MM.1S (cell line): ENCODE measurements at regions not wholly inside any gene's neighbourhood (a gene's known extent, or its start where the extent isn't known, plus 50 kb on each side); places are given as distances from the start of the nearest gene placed in this dataset.

ENCODE experiments used
- DNase-seq: peaks from one replicate; pipeline ENCODE4 v3.0.0-alpha.2; 2015
- H2AFZ ChIP-seq: fragments of 300-600 bp; sonication (generic); 2 replicates; pipeline ENCODE4 v1.6.0; 2016; ENCODE audit warnings: antibody characterized with exemption, low read length
- H3F3A ChIP-seq: fragments of 300-600 bp; sonication (generic); 2 replicates; pipeline ENCODE4 v1.6.1; 2016; ENCODE audit warnings: mild to moderate bottlenecking, antibody characterized with exemption, low read length, moderate library complexity, mixed read lengths; ENCODE audit not compliant: insufficient read depth
- H3K27ac ChIP-seq: fragments of 300-600 bp; sonication (generic); 2 replicates; pipeline ENCODE4 v1.5.1; 2016; ENCODE audit warnings: mild to moderate bottlenecking, low read length
- H3K27me3 ChIP-seq: fragments of 300-600 bp; sonication (generic); replicated peaks from 2 replicates; pipeline ENCODE4 v1.6.0; 2016; ENCODE audit warnings: low read length; ENCODE audit not compliant: insufficient read depth
- H3K36me3 ChIP-seq: fragments of 300-600 bp; sonication (generic); replicated peaks from 2 replicates; pipeline ENCODE4 v1.6.1; 2016; ENCODE audit warnings: mild to moderate bottlenecking, low read length, mixed read lengths; ENCODE audit not compliant: insufficient read depth
- H3K4me1 ChIP-seq: fragments of 300-600 bp; sonication (generic); 2 replicates; pipeline ENCODE4 v1.6.1; 2016; ENCODE audit warnings: low read length, mixed read lengths
- H3K4me2 ChIP-seq: fragments of 300-600 bp; sonication (generic); 2 replicates; pipeline ENCODE4 v1.6.0; 2016; ENCODE audit warnings: low read depth, low read length
- H3K4me3 ChIP-seq: fragments of 300-600 bp; sonication (generic); 2 replicates; pipeline ENCODE4 v1.5.1; 2016; ENCODE audit warnings: low read length, mixed read lengths
- H3K79me2 ChIP-seq: fragments of 300-600 bp; sonication (generic); 2 replicates; pipeline ENCODE4 v1.6.1; 2016; ENCODE audit warnings: mixed run types, low read length, mixed read lengths
- H3K9ac ChIP-seq: fragments of 300-600 bp; sonication (generic); 2 replicates; pipeline ENCODE4 v1.6.1; 2016; ENCODE audit warnings: low read length, mixed read lengths
- H3K9me2 ChIP-seq: fragments of 300-600 bp; sonication (generic); replicated peaks from 2 replicates; pipeline ENCODE4 v1.6.1; 2016; ENCODE audit warnings: mild to moderate bottlenecking, low read length, mixed read lengths; ENCODE audit not compliant: insufficient read depth
- H3K9me3 ChIP-seq: fragments of 300-600 bp; sonication (generic); replicated peaks from 2 replicates; pipeline ENCODE4 v1.6.1; 2016; ENCODE audit warnings: mild to moderate bottlenecking, low read length, mixed read lengths; ENCODE audit not compliant: insufficient read depth
- H4K20me1 ChIP-seq: fragments of 300-600 bp; sonication (generic); 2 replicates; pipeline ENCODE4 v1.6.1; 2016; ENCODE audit warnings: mild to moderate bottlenecking, low read length, moderate library complexity, mixed read lengths; ENCODE audit not compliant: insufficient read depth
- EZH2 ChIP-seq: fragments of 300-600 bp; sonication (generic); optimal IDR thresholded peaks from 2 replicates; pipeline ENCODE3; 2017; ENCODE audit warnings: low read depth, mild to moderate bottlenecking, antibody characterized with exemption, low read length, mixed read lengths
- EZH2phosphoT487 ChIP-seq: fragments of 300-600 bp; sonication (generic); IDR thresholded peaks from 2 replicates; pipeline ENCODE4 v1.6.1; 2018; ENCODE audit warnings: antibody characterized with exemption, low read length
- TF ChIP-seq, protein P1 (sequence below): fragments of 300-600 bp; sonication (generic); IDR thresholded peaks from 2 replicates; pipeline ENCODE4 v1.5.1; 2016; ENCODE audit warnings: antibody characterized with exemption, low read length, mixed read lengths

DNA sequence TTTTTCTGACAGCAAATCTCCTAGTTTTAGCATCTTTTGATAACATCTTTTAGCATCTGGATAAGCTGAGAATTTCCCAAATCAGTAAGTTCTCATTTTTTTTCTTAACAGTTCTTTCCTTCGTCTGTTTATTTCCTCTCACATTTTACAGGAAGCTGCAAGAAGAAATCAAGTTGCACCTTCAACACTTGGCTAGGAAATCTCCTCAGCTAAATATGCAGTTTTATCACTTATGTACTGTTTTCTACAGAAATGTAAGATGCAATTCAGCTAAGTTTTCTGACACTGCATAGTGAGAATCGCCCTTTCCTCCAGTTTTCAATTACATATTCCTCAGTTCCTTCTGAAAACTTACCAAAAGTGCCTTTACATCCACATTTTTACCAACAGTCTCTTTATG, 59.0 kb upstream of the MSX2 start:
- Histone ChIP-seq H3K79me2 (no peaks in the 10 kb centered on the region), H3K4me2 (no peak overlapping the region), H3K9me2 (no peaks in the 10 kb centered on the region), H3K4me3 (no peak overlapping the region), H3K27me3 (no peaks in the 10 kb centered on the region), H3K36me3 (no peaks in the 10 kb centered on the region), H3K9me3 (no peaks in the 10 kb centered on the region), H3F3A (no peaks in the 10 kb centered on the region), H3K9ac (no peak overlapping the region), H3K4me1 (no peaks in the 10 kb centered on the region), H2AFZ (no peak overlapping the region), H4K20me1 (no peaks in the 10 kb centered on the region), H3K27ac (no peak overlapping the region)
- DNase-seq = no peak
- TF ChIP-seq EZH2 (no peak), EZH2phosphoT487 (no peak)
- TF ChIP-seq, protein P1, sequence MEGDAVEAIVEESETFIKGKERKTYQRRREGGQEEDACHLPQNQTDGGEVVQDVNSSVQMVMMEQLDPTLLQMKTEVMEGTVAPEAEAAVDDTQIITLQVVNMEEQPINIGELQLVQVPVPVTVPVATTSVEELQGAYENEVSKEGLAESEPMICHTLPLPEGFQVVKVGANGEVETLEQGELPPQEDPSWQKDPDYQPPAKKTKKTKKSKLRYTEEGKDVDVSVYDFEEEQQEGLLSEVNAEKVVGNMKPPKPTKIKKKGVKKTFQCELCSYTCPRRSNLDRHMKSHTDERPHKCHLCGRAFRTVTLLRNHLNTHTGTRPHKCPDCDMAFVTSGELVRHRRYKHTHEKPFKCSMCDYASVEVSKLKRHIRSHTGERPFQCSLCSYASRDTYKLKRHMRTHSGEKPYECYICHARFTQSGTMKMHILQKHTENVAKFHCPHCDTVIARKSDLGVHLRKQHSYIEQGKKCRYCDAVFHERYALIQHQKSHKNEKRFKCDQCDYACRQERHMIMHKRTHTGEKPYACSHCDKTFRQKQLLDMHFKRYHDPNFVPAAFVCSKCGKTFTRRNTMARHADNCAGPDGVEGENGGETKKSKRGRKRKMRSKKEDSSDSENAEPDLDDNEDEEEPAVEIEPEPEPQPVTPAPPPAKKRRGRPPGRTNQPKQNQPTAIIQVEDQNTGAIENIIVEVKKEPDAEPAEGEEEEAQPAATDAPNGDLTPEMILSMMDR = no peak

DNA sequence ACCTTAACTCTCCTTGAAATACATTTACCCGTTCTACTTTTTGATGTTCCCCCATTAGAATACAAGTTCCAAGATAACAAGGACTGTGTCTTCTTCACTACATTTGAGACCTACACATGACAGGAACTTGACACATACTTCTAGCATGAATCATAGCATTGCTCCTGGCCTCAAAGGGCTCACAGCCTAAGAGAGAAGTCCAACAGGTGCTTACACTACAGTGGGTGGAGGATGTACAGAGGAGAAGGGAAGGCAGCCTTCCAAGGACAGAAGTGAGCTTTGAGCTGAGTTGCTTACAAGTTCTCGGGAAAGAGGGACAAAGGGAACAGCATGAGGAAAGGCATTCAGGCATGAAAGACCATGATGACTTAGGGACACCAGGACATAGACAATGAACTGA, 56.9 kb upstream of the MSX2 start:
- TF ChIP-seq EZH2phosphoT487 (no peak), EZH2 (no peak)
- TF ChIP-seq, protein P1 = no peak
- Histone ChIP-seq H3K27ac (no peak overlapping the region), H3K36me3 (no peaks in the 10 kb centered on the region), H3K27me3 (no peaks in the 10 kb centered on the region), H3K9ac (no peak overlapping the region), H3K4me1 (no peaks in the 10 kb centered on the region), H3F3A (no peaks in the 10 kb centered on the region), H3K9me3 (no peaks in the 10 kb centered on the region), H3K4me3 (no peak overlapping the region), H3K79me2 (no peaks in the 10 kb centered on the region), H2AFZ (no peak overlapping the region), H3K4me2 (no peak overlapping the region), H4K20me1 (no peaks in the 10 kb centered on the region), H3K9me2 (no peaks in the 10 kb centered on the region)
- no peak for DNase-seq

DNA sequence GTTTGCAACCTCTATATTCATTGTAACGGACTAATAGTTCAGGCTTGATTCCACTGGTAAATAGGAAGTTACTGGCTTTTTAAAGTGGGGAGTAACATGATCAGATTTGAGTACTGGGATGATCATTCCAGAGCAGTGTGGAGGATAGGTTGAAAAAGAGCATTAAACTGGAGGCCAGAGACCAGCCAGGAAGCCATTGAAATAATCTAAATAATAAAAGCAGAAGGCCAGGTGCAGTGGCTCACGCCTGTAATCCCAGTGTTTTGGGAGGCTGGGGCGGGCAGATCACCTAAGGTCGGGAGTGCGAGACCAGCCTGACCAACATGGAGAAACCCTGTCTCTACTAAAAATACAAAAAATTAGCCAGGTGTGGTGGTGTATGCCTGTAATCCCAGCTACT, 56.0 kb upstream of the MSX2 start:
- Histone ChIP-seq H3K4me1 (no peaks in the 10 kb centered on the region), H4K20me1 (no peaks in the 10 kb centered on the region), H3K27ac (no peak overlapping the region), H2AFZ (no peak overlapping the region), H3K4me2 (no peak overlapping the region), H3K4me3 (no peak overlapping the region), H3K9ac (no peak overlapping the region), H3K9me3 (no peaks in the 10 kb centered on the region), H3F3A (no peaks in the 10 kb centered on the region), H3K36me3 (no peaks in the 10 kb centered on the region), H3K79me2 (no peaks in the 10 kb centered on the region), H3K9me2 (no peaks in the 10 kb centered on the region), H3K27me3 (no peaks in the 10 kb centered on the region)
- DNase-seq = no peak
- no peak for TF ChIP-seq EZH2phosphoT487
- TF ChIP-seq EZH2 = no peak
- TF ChIP-seq, protein P1 = no peak
